B cell (primary cell): ENCODE measurements at regions not wholly inside any gene's neighbourhood (a gene's known extent, or its start where the extent isn't known, plus 50 kb on each side); places are given as distances from the start of the nearest gene placed in this dataset.

Experiments used
- ATAC-seq: fragments of 200-7000 bp; cut with Tn5 transposase; one replicate; pipeline ENCODE4 v1.10.0; 2021; ENCODE audit warnings: low read depth, mild to moderate bottlenecking, moderate number of reproducible peaks, moderate library complexity
- CTCF ChIA-PET: fragments of 350-600 bp; sonication (Branson Sonifier 250); formaldehyde crosslinking; loops from one replicate; lab custom pipeline; 2021; ENCODE audit warnings: antibody characterized with exemption, inconsistent platforms; lab: Charles Lee
- POLR2A ChIA-PET: fragments of 350-600 bp; sonication (Branson Sonifier 250); formaldehyde crosslinking; loops from one replicate; lab custom pipeline; 2021; ENCODE audit warnings: antibody characterized with exemption; lab: Charles Lee
- DNase-seq: peaks from one replicate; pipeline ENCODE4 v3.0.0; 2013
- H2AFZ ChIP-seq: 2 replicates; pipeline ENCODE4 v1.6.1; 2012; ENCODE audit warnings: mild to moderate bottlenecking, low read depth, low read length; ENCODE audit not compliant: insufficient read depth, poor library complexity, severe bottlenecking
- H3K27ac ChIP-seq, 2 donors: 1 replicate in 1 of 2; 2 replicates in 1 of 2; pipeline ENCODE4 v1.5.1; 2012 to 2013; ENCODE audit warnings: low read length in 2 of 2, mild to moderate bottlenecking in 2 of 2, moderate library complexity in 1 of 2
- H3K27me3 ChIP-seq, 4 experiments: fragments of 200-600 bp in 1 of 4; sonication (generic) in 1 of 4; replicated peaks in 1 of 4; 1 replicate in 2 of 4; 2 replicates in 2 of 4; pipeline versions ENCODE4 v1.6.1 to v1.7.0; 2013 to 2016; ENCODE audit warnings: low read length in 3 of 4, mild to moderate bottlenecking in 2 of 4, mixed read lengths in 1 of 4, moderate library complexity in 1 of 4; ENCODE audit not compliant: insufficient read depth in 4 of 4, control insufficient read depth in 3 of 4; ENCODE audit errors: control extremely low read depth in 1 of 4
- H3K36me3 ChIP-seq, 2 experiments: replicated peaks in 1 of 2; 1 replicate in 1 of 2; 2 replicates in 1 of 2; pipeline versions ENCODE4 v1.6.1 to v1.7.1; 2013; ENCODE audit warnings: low read length in 1 of 2; ENCODE audit not compliant: insufficient read depth in 2 of 2, control insufficient read depth in 1 of 2; ENCODE audit errors: control extremely low read depth in 1 of 2, extremely low read depth in 1 of 2
- H3K4me1 ChIP-seq, 2 donors: fragments of 200-600 bp in 1 of 2; sonication (generic) in 1 of 2; 1 replicate in 1 of 2; 2 replicates in 1 of 2; pipeline versions ENCODE4 v1.5.1 to v1.6.1; 2013 to 2017; ENCODE audit warnings: low read length in 2 of 2; ENCODE audit not compliant: control insufficient read depth in 2 of 2, insufficient read depth in 2 of 2
- H3K4me2 ChIP-seq: replicated peaks from 2 replicates; pipeline ENCODE3; 2012; ENCODE audit warnings: mild to moderate bottlenecking, low read depth, low read length; ENCODE audit not compliant: poor library complexity, severe bottlenecking
- H3K4me3 ChIP-seq, 5 experiments: fragments of 200-600 bp in 1 of 5; sonication (generic) in 1 of 5; 1 replicate in 3 of 5; 2 replicates in 2 of 5; pipeline versions ENCODE4 v1.5.1 to v1.7.0; 2011 to 2016; ENCODE audit warnings: low read length in 4 of 5, mild to moderate bottlenecking in 4 of 5, low read depth in 2 of 5, control low read depth in 1 of 5, moderate library complexity in 1 of 5; ENCODE audit not compliant: insufficient read depth in 1 of 5; ENCODE audit errors: control extremely low read depth in 1 of 5, extremely low read depth in 1 of 5
- H3K79me2 ChIP-seq: fragments of 200-600 bp; sonication (generic); one replicate; pipeline ENCODE4 v1.6.0; 2016; ENCODE audit warnings: low read length; ENCODE audit not compliant: control insufficient read depth, insufficient read depth
- H3K9ac ChIP-seq: fragments of 200-600 bp; sonication (generic); 2 replicates; pipeline ENCODE4 v1.6.1; 2017; ENCODE audit warnings: mild to moderate bottlenecking, low read length, moderate library complexity
- H3K9me3 ChIP-seq, 3 donors: one replicate each; pipeline versions ENCODE4 v1.6.1 to v1.7.1; 2013; ENCODE audit warnings: low read length in 2 of 3; ENCODE audit not compliant: control insufficient read depth in 2 of 3, insufficient read depth in 1 of 3; ENCODE audit errors: control extremely low read depth in 1 of 3
- H4K20me1 ChIP-seq: 2 replicates; pipeline ENCODE4 v1.6.0; 2012; ENCODE audit warnings: mild to moderate bottlenecking, low read length; ENCODE audit not compliant: insufficient read depth, control insufficient read depth, poor library complexity, severe bottlenecking
- H3K27ac Mint-ChIP-seq: one replicate; pipeline ENCODE4 v1.8.0; 2021; ENCODE audit warnings: mixed read lengths
- H3K27me3 Mint-ChIP-seq: one replicate; pipeline ENCODE4 v1.8.0; 2021; ENCODE audit warnings: mixed read lengths
- H3K4me1 Mint-ChIP-seq: one replicate; pipeline ENCODE4 v1.8.0; 2021; ENCODE audit warnings: mixed read lengths
- H3K4me3 Mint-ChIP-seq: one replicate; pipeline ENCODE4 v1.8.0; 2021; ENCODE audit warnings: mixed read lengths
- H3K9me3 Mint-ChIP-seq: one replicate; pipeline ENCODE4 v1.8.0; 2022; ENCODE audit warnings: mixed read lengths; ENCODE audit not compliant: insufficient read depth
- EZH2 ChIP-seq: IDR thresholded peaks from 2 replicates; pipeline ENCODE4 v1.6.1; 2012; ENCODE audit warnings: borderline replicate concordance, low read depth, mild to moderate bottlenecking, moderate library complexity, low read length; ENCODE audit not compliant: insufficient read depth, poor library complexity, severe bottlenecking
- WGBS: methylation state at CpG from one replicate; pipeline ENCODE4 v1.1.5; 2013; ENCODE audit warnings: missing lambda C conversion rate; ENCODE audit not compliant: insufficient coverage; 5-methylcytosine and 5-hydroxymethylcytosine counted together
- intact Hi-C: fragments of 100-400 bp; cut with micrococcal nuclease; formaldehyde crosslinking; loops from one replicate; pipeline ENCODE4 v1.10.0; 2022
- TF ChIP-seq, protein P1 (sequence below): fragments of 200-600 bp; IDR thresholded peaks from one replicate; pipeline ENCODE4 v1.8.0; 2022; ENCODE audit warnings: antibody characterized with exemption, mild to moderate bottlenecking

DNA sequence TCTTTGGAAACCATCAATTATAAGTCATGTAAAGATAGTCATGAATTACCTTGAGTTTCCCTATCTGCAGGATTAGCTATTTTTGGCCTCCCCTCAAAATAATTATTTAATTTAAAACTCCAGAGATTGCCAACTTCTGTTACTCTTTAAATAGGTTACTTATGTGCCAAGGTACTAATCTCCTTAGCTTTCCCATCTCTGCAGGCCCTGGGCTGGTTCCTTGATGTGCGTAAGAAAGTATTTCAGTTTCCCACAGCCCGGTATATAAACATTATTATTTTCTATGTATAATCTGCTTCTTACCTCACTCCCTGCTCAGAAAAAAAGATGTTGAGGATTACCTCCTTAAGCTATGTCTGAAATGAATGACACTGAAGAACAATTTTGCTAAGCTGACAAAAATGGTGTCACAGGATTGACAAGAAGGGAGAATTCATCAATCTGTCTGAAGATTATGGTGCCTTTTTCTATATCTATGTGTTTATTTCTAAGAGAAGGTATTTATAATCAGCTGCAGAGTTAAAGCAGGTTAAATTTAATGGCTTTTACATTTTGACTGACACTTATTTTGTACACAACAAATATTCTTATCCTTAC, 1697.2 kb upstream of the PCDH20 start:
- Mint-ChIP-seq H3K4me1 (no peaks in the 10 kb centered on the region), H3K9me3 (no peaks in the 10 kb centered on the region), H3K27me3 (no peaks in the 10 kb centered on the region), H3K4me3 (no peak overlapping the region), H3K27ac (no peak overlapping the region)
- no peaks in the 10 kb centered on the region for H3K36me3 ChIP-seq
- DNase-seq (no peak), ATAC-seq (no peak)
- intact Hi-C loops = no loop called here
- H3K4me2 ChIP-seq = no peak overlapping the region
- no peaks in the 10 kb centered on the region for H3K4me1 ChIP-seq
- H3K27me3 ChIP-seq = no peaks in the 10 kb centered on the region
- H3K4me3 ChIP-seq = no peak overlapping the region
- H2AFZ ChIP-seq = no peak overlapping the region
- no peak for TF ChIP-seq EZH2
- TF ChIP-seq, protein P1, sequence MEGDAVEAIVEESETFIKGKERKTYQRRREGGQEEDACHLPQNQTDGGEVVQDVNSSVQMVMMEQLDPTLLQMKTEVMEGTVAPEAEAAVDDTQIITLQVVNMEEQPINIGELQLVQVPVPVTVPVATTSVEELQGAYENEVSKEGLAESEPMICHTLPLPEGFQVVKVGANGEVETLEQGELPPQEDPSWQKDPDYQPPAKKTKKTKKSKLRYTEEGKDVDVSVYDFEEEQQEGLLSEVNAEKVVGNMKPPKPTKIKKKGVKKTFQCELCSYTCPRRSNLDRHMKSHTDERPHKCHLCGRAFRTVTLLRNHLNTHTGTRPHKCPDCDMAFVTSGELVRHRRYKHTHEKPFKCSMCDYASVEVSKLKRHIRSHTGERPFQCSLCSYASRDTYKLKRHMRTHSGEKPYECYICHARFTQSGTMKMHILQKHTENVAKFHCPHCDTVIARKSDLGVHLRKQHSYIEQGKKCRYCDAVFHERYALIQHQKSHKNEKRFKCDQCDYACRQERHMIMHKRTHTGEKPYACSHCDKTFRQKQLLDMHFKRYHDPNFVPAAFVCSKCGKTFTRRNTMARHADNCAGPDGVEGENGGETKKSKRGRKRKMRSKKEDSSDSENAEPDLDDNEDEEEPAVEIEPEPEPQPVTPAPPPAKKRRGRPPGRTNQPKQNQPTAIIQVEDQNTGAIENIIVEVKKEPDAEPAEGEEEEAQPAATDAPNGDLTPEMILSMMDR = no peak
- no peak overlapping the region for H3K9ac ChIP-seq
- H3K79me2 ChIP-seq = no peaks in the 10 kb centered on the region
- no peaks in the 10 kb centered on the region for H3K9me3 ChIP-seq
- WGBS = no CpG with 5 or more reads among the region's 2 CpGs
- CTCF ChIA-PET = no interaction called here
- no peak overlapping the region for H3K27ac ChIP-seq
- POLR2A ChIA-PET = no interaction called here
- no peaks in the 10 kb centered on the region for H4K20me1 ChIP-seq

DNA sequence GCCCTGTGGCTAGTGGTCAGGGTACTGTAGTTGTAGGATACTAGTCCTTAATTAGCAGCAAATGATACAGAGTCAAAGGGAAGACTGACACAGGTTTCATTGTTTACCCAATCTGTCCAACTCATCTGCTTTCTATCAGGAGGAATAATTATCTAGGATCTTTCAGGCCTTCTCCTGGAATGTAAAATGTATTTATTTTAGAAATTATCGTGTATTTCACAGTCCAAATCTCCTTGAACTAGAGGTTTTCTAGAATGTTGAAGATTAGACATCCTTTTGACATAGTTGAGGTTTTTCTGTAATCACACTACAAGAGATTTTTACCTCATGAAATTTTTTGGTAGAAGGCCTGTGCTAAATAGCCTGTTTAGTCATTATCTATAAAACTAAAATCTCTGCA, 1694.8 kb upstream of the PCDH20 start:
- no CpG with 5 or more reads among the region's 1 CpG for WGBS

More for the DNA sequence above, 1694.8 kb upstream of the PCDH20 start:
- intact Hi-C loops = no loop called here
- Histone ChIP-seq H3K9ac (no peak overlapping the region), H3K27me3 (no peaks in the 10 kb centered on the region), H3K27ac (no peak overlapping the region), H3K9me3 (no peaks in the 10 kb centered on the region), H3K4me2 (no peak overlapping the region), H4K20me1 (no peaks in the 10 kb centered on the region), H2AFZ (no peak overlapping the region), H3K4me1 (no peaks in the 10 kb centered on the region), H3K36me3 (no peaks in the 10 kb centered on the region), H3K4me3 (no peak overlapping the region), H3K79me2 (no peaks in the 10 kb centered on the region)
- TF ChIP-seq EZH2 = no peak
- TF ChIP-seq, protein P1 = no peak
- ChIA-PET POLR2A (no interaction called here), CTCF (no interaction called here)
- no peaks in the 10 kb centered on the region for H3K4me1 Mint-ChIP-seq
- ATAC-seq (no peak), DNase-seq (no peak)
- no peaks in the 10 kb centered on the region for H3K9me3 Mint-ChIP-seq
- no peaks in the 10 kb centered on the region for H3K27me3 Mint-ChIP-seq
- no peak overlapping the region for H3K27ac Mint-ChIP-seq
- no peak overlapping the region for H3K4me3 Mint-ChIP-seq
